GM12878 (cell line): ENCODE measurements at regions not wholly inside any gene's neighbourhood (a gene's known extent, or its start where the extent isn't known, plus 50 kb on each side); places are given as distances from the start of the nearest gene placed in this dataset.

Source experiments
- ATAC-seq: fragments of 200-7000 bp; cut with Tn5 transposase; 3 replicates; pipeline ENCODE4 v1.9.1; 2020; ENCODE audit warnings: mild to moderate bottlenecking, moderate library complexity
- BruUV-seq: library from RNA; stranded (reverse); fragments of 400-500 nt; replicated peaks from 2 replicates; lab custom pipeline; 2021; lab: Mats Ljungman, UMichigan
- CTCF ChIA-PET: fragments of 300-600 bp; sonication (Branson Sonifier 250); formaldehyde crosslinking; extraction: SDS; loops from one replicate; lab custom pipeline; 2021; ENCODE audit warnings: inconsistent platforms; lab: Yijun Ruan, JAX
- POLR2A ChIA-PET: fragments of 350-600 bp; formaldehyde crosslinking; extraction: SDS; loops from one replicate; lab custom pipeline; 2021; ENCODE audit warnings: inconsistent platforms; lab: Charles Lee
- RAD21 ChIA-PET: fragments of 300-600 bp; sonication (Branson Sonifier 250); formaldehyde crosslinking; loops from one replicate; lab custom pipeline; 2023; ENCODE audit warnings: antibody characterized with exemption; ENCODE audit not compliant: unreplicated experiment; lab: Charles Lee
- SMC1A ChIA-PET: fragments of 300-600 bp; sonication (Branson Sonifier 250); formaldehyde crosslinking; loops from one replicate; lab custom pipeline; 2023; ENCODE audit not compliant: unreplicated experiment, uncharacterized antibody; lab: Charles Lee
- DNase-seq: peaks from one replicate; pipeline ENCODE4 v3.0.0-alpha.2; 2011; ENCODE audit warnings: low read depth, low spot score
- FAIRE-seq: peaks from 3 replicates; lab custom pipeline; 2011; peaks lifted over from hg19 to GRCh38; lab: Jason Lieb, UNC
- H2AFZ ChIP-seq: 2 replicates; pipeline ENCODE4 v1.6.0; 2011; ENCODE audit warnings: low read depth, low read length, control low read depth; ENCODE audit not compliant: control insufficient read depth
- H3K27ac ChIP-seq: 2 replicates; pipeline ENCODE4 v1.5.1; 2011; ENCODE audit warnings: control low read depth; ENCODE audit not compliant: control insufficient read depth, insufficient read depth
- H3K27me3 ChIP-seq, 2 experiments: replicated peaks in 1 of 2; 2 replicates each; pipeline versions ENCODE4 v1.6.0 to v1.6.1; 2011; ENCODE audit warnings: low read length in 1 of 2; ENCODE audit not compliant: control insufficient read depth in 2 of 2, insufficient read depth in 2 of 2
- H3K36me3 ChIP-seq, 2 experiments: 2 replicates each; pipeline ENCODE4 v1.5.1; 2011; ENCODE audit warnings: low read length in 1 of 2; ENCODE audit not compliant: control insufficient read depth in 2 of 2, insufficient read depth in 2 of 2
- H3K4me1 ChIP-seq: 2 replicates; pipeline ENCODE4 v1.6.1; 2011; ENCODE audit warnings: mild to moderate bottlenecking, low read length, moderate library complexity, mixed read lengths; ENCODE audit not compliant: control insufficient read depth, insufficient read depth
- H3K4me2 ChIP-seq: 2 replicates; pipeline ENCODE4 v1.6.0; 2011; ENCODE audit warnings: control low read depth; ENCODE audit not compliant: control insufficient read depth, insufficient read depth
- H3K4me3 ChIP-seq: fragments of 200-600 bp; sonication (generic); 2 replicates; pipeline ENCODE4 v1.5.1; 2016
- H3K79me2 ChIP-seq: 2 replicates; pipeline ENCODE4 v1.6.0; 2011; ENCODE audit warnings: low read length; ENCODE audit not compliant: control insufficient read depth, insufficient read depth
- H3K9ac ChIP-seq: 2 replicates; pipeline ENCODE4 v1.8.0; 2011; ENCODE audit warnings: low read length, control low read depth, mixed read lengths; ENCODE audit not compliant: control insufficient read depth, insufficient read depth
- H3K9me3 ChIP-seq: replicated peaks from 3 replicates; pipeline ENCODE4 v1.5.1; 2011; ENCODE audit warnings: mild to moderate bottlenecking, low read length; ENCODE audit not compliant: control insufficient read depth, insufficient read depth
- H4K20me1 ChIP-seq: 2 replicates; pipeline ENCODE4 v1.6.0; 2011; ENCODE audit not compliant: control insufficient read depth, insufficient read depth
- BACH1 ChIP-seq: fragments of 450-650 bp; IDR thresholded peaks from 2 replicates; pipeline ENCODE4 v1.6.1; 2017; ENCODE audit warnings: mild to moderate bottlenecking, borderline replicate concordance
- CTCF ChIP-seq, 3 experiments: IDR thresholded peaks in 2 of 3; conservative IDR thresholded peaks in 1 of 3; 2 replicates each; pipeline ENCODE4 v1.5.1; 2011; ENCODE audit warnings: low read depth in 3 of 3, low read length in 3 of 3, mild to moderate bottlenecking in 3 of 3, control low read depth in 2 of 3, moderate library complexity in 2 of 3, inconsistent platforms in 1 of 3, mixed read lengths in 1 of 3; ENCODE audit not compliant: control insufficient read depth in 2 of 3, insufficient read depth in 1 of 3; ENCODE audit errors: extremely low read depth in 1 of 3
- HCFC1 ChIP-seq: fragments of 150-350 bp; IDR thresholded peaks from 2 replicates; pipeline ENCODE4 v1.6.1; 2014; ENCODE audit warnings: low read length
- IRF4 ChIP-seq: IDR thresholded peaks from 2 replicates; pipeline ENCODE4 v1.6.1; 2011; ENCODE audit warnings: low read depth, low read length
- KLF5 ChIP-seq: fragments of 450-650 bp; IDR thresholded peaks from 2 replicates; pipeline ENCODE4 v1.6.1; 2014; ENCODE audit warnings: mild to moderate bottlenecking; ENCODE audit not compliant: partially characterized antibody
- MAX ChIP-seq: IDR thresholded peaks from 2 replicates; pipeline ENCODE4 v1.6.1; 2012; ENCODE audit warnings: low read depth, low read length, improper control_type of control experiment
- MXI1 ChIP-seq: fragments of 150-350 bp; IDR thresholded peaks from 2 replicates; pipeline ENCODE4 v1.6.1; 2011; ENCODE audit warnings: low read depth, mild to moderate bottlenecking, inconsistent platforms, low read length, improper control_type of control experiment
- NR2C2 ChIP-seq: IDR thresholded peaks from 2 replicates; pipeline ENCODE4 v1.6.1; 2011; ENCODE audit warnings: borderline replicate concordance, low read depth; ENCODE audit not compliant: control insufficient read depth, insufficient read length
- PRDM15 ChIP-seq: fragments of 450-650 bp; formaldehyde crosslinking; IDR thresholded peaks from 2 replicates; pipeline ENCODE4 v1.4.0; 2020; ENCODE audit warnings: mild to moderate bottlenecking, moderate library complexity
- RB1 ChIP-seq: fragments of 450-650 bp; formaldehyde crosslinking; IDR thresholded peaks from 2 replicates; pipeline ENCODE4 v1.6.1; 2017; ENCODE audit warnings: mild to moderate bottlenecking, borderline replicate concordance
- SMAD5 ChIP-seq: IDR thresholded peaks from 2 replicates; pipeline ENCODE4 v1.6.1; 2016; ENCODE audit warnings: antibody characterized with exemption, low read depth
- ZSCAN29 ChIP-seq: fragments of 450-650 bp; IDR thresholded peaks from 2 replicates; pipeline ENCODE4 v1.6.1; 2017; ENCODE audit warnings: mild to moderate bottlenecking, moderate library complexity
- WGBS: methylation state at CpG from one replicate; pipeline ENCODE4 v1.1.6; 2016; ENCODE audit warnings: low lambda C conversion rate; ENCODE audit not compliant: insufficient replicate concordance, insufficient coverage; ENCODE audit errors: missing lambda C conversion rate; 5-methylcytosine and 5-hydroxymethylcytosine counted together
- in situ Hi-C: fragments of 300-500 bp; cut with MboI; formaldehyde crosslinking; loops from 9 replicates; pipeline ENCODE4 v1.14.3; 2018; ENCODE audit warnings: mixed read lengths
- intact Hi-C: fragments of 100-400 bp; cut with micrococcal nuclease; formaldehyde crosslinking; loops from one replicate; pipeline ENCODE4 v1.14.2; 2022; ENCODE audit not compliant: unreplicated experiment
- TF ChIP-seq, protein P1 (sequence below): fragments of 150-350 bp; IDR thresholded peaks from 2 replicates; pipeline ENCODE4 v1.6.1; 2014; ENCODE audit warnings: mild to moderate bottlenecking, low read depth, low read length
- TF ChIP-seq, protein P2 (sequence below): fragments of 150-350 bp; IDR thresholded peaks from 2 replicates; pipeline ENCODE4 v1.6.1; 2016; ENCODE audit warnings: low read depth, low read length

- intact Hi-C loops: loop anchor here (5.0 kb wide), 1 partner anchor 335 kb away; no protein-coding TSS in a partner anchor
- RAD21 ChIA-PET: no interaction called here
- TF ChIP-seq MXI1 (no peak), HCFC1 (no peak), BACH1 (no peak), KLF5 (no peak), PRDM15 (CRISPR knock-in tag) (no peak), MAX (no peak), RB1 (no peak), SMAD5 (no peak), CTCF (IDR thresholded peaks at IDR 0.05 in 2 of 3, conservative IDR thresholded peaks at IDR 0.05 in 1 of 3; ENCODE audit: control insufficient read depth in 2 of 3, extremely low read depth in 1 of 3, insufficient read depth in 1 of 3, low read depth in 3 of 3, low read length in 3 of 3) (no peak), NR2C2 (no peak), ZSCAN29 (no peak), IRF4 (no peak)
- TF ChIP-seq, protein P1, sequence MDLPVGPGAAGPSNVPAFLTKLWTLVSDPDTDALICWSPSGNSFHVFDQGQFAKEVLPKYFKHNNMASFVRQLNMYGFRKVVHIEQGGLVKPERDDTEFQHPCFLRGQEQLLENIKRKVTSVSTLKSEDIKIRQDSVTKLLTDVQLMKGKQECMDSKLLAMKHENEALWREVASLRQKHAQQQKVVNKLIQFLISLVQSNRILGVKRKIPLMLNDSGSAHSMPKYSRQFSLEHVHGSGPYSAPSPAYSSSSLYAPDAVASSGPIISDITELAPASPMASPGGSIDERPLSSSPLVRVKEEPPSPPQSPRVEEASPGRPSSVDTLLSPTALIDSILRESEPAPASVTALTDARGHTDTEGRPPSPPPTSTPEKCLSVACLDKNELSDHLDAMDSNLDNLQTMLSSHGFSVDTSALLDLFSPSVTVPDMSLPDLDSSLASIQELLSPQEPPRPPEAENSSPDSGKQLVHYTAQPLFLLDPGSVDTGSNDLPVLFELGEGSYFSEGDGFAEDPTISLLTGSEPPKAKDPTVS: no peak
- TF ChIP-seq, protein P2, sequence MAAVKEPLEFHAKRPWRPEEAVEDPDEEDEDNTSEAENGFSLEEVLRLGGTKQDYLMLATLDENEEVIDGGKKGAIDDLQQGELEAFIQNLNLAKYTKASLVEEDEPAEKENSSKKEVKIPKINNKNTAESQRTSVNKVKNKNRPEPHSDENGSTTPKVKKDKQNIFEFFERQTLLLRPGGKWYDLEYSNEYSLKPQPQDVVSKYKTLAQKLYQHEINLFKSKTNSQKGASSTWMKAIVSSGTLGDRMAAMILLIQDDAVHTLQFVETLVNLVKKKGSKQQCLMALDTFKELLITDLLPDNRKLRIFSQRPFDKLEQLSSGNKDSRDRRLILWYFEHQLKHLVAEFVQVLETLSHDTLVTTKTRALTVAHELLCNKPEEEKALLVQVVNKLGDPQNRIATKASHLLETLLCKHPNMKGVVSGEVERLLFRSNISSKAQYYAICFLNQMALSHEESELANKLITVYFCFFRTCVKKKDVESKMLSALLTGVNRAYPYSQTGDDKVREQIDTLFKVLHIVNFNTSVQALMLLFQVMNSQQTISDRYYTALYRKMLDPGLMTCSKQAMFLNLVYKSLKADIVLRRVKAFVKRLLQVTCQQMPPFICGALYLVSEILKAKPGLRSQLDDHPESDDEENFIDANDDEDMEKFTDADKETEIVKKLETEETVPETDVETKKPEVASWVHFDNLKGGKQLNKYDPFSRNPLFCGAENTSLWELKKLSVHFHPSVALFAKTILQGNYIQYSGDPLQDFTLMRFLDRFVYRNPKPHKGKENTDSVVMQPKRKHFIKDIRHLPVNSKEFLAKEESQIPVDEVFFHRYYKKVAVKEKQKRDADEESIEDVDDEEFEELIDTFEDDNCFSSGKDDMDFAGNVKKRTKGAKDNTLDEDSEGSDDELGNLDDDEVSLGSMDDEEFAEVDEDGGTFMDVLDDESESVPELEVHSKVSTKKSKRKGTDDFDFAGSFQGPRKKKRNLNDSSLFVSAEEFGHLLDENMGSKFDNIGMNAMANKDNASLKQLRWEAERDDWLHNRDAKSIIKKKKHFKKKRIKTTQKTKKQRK: no peak
- TF ChIP-seq, all 136 proteins: peak for 0
- H3K9me3 ChIP-seq: no peaks in the 10 kb centered on the region; the same call in 2 of the 3 replicates
- no peaks in the 10 kb centered on the region; a peak in 2 of 4 replicates for H3K27me3 ChIP-seq
- in situ Hi-C loops: no loop called here
- ChIA-PET POLR2A (no interaction called here), CTCF (interaction anchor here (0.7 to 1.1 kb wide), 7 partner anchors 10 to 586 kb away, joined by 3 to 4 read pairs (median 3); no protein-coding TSS in a partner anchor), SMC1A (interaction anchor here (0.7 to 1.2 kb wide), 2 partner anchors 42 to 265 kb away, joined by 3 read pairs; no protein-coding TSS in a partner anchor)
- H3K9ac ChIP-seq: no peak overlapping the region
- DNase-seq (no peak), FAIRE-seq (no peak), ATAC-seq (no peak)
- no peak overlapping the region for H3K4me3 ChIP-seq
- H4K20me1 ChIP-seq: no peaks in the 10 kb centered on the region
- no peaks in the 10 kb centered on the region for H3K79me2 ChIP-seq
- no peak overlapping the region for H3K4me2 ChIP-seq
- no peak overlapping the region for H3K27ac ChIP-seq
- 53% methylated on average over 4 of the region's 4 CpGs for WGBS
- H2AFZ ChIP-seq: no peak overlapping the region
- BruUV-seq: no TSS peak
- no peaks in the 10 kb centered on the region for H3K36me3 ChIP-seq
- H3K4me1 ChIP-seq: 0 out of 2 replicates have a peak, but pooled peaks cover 3% of the 10 kb centered on the region
Measured at GRCh38 chr18:25896956-25897355, 193.5 kb downstream of the SS18 start.
